Stomach (tissue), 4 donors: ENCODE measurements at regions not wholly inside any gene's neighbourhood (a gene's known extent, or its start where the extent isn't known, plus 50 kb on each side); places are given as distances from the start of the nearest gene placed in this dataset.

ENCODE experiments used
- CTCF ChIP-seq, 7 experiments: fragments of 450-650 bp in 4 of 7; fragments of 200-600 bp in 3 of 7; sonication (generic) in 3 of 7; IDR thresholded peaks; one replicate each; pipeline ENCODE4 v1.5.1; 2016 to 2019; ENCODE audit warnings: antibody characterized with exemption in 7 of 7, control low read depth in 2 of 7, mild to moderate bottlenecking in 1 of 7
- POLR2A ChIP-seq, 4 donors: fragments of 450-650 bp; IDR thresholded peaks; one replicate each; pipeline ENCODE4 v1.6.1; 2016; ENCODE audit warnings: antibody characterized with exemption in 4 of 4, control low read depth in 2 of 4, mild to moderate bottlenecking in 1 of 4, moderate library complexity in 1 of 4
- POLR2AphosphoS5 ChIP-seq, 3 donors: sonication (generic); formaldehyde crosslinking; IDR thresholded peaks; one replicate each; pipeline ENCODE4 v1.6.1; 2016; ENCODE audit warnings: antibody characterized with exemption in 3 of 3

GRCh38 chr10:63773106-63773505 lies 251.9 kb downstream of the REEP3 start:
- TF ChIP-seq POLR2A (IDR thresholded peaks at IDR 0.05) (no peak), CTCF (IDR thresholded peaks at IDR 0.05) (no peak), POLR2AphosphoS5 (IDR thresholded peaks at IDR 0.05) (no peak)
